ENCODE measurements at regions not wholly inside any gene's neighbourhood (a gene's known extent, or its start where the extent isn't known, plus 50 kb on each side); places are given as distances from the start of the nearest gene placed in this dataset.

DNA sequence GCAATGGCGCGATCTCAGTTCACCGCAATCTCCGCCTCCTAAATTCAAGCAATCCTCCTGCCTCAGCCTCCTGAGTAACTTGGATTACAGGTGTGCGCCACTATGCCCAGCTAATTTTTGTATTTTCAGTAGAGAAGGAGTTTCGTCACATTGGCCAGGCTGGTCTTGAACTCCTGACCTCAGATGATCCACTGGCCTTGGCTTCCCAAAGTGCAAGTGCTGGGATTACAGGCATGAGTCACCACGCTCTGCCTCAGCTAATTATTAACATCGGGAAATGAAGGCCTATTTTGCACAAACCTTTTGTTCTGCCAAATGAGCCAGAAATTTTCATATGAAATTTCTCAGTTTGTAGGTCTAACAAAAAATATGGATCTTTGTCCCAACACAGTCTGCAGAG lies 106.7 kb upstream of the ODAD2 start:
- TF ChIP-seq CTCF (IDR thresholded peaks at IDR 0.05) = no peak
- TF ChIP-seq POLR2A (IDR thresholded peaks at IDR 0.05) = no peak

All from uterus (tissue), 2 donors.